MG63 (cell line): ENCODE measurements at regions not wholly inside any gene's neighbourhood (a gene's known extent, or its start where the extent isn't known, plus 50 kb on each side); places are given as distances from the start of the nearest gene placed in this dataset.

ENCODE experiments used
- DNase-seq: peaks from one replicate; pipeline ENCODE4 v3.0.0-alpha.2; 2020
- H3K27me3 ChIP-seq: fragments of 250-450 bp; sonication (Bioruptor Pico); 2 replicates; pipeline ENCODE4 v1.5.1; 2020; ENCODE audit warnings: mild to moderate bottlenecking, moderate library complexity
- H3K36me3 ChIP-seq: fragments of 250-450 bp; sonication (Bioruptor Pico); 2 replicates; pipeline ENCODE4 v1.5.1; 2020; ENCODE audit warnings: mild to moderate bottlenecking, moderate library complexity
- H3K4me3 ChIP-seq: fragments of 250-450 bp; sonication (Bioruptor Pico); 2 replicates; pipeline ENCODE4 v1.5.1; 2020; ENCODE audit warnings: mild to moderate bottlenecking, moderate library complexity
- H3K9me3 ChIP-seq: fragments of 250-450 bp; sonication (Bioruptor Pico); 2 replicates; pipeline ENCODE4 v1.5.1; 2020; ENCODE audit warnings: mild to moderate bottlenecking, moderate library complexity

DNA sequence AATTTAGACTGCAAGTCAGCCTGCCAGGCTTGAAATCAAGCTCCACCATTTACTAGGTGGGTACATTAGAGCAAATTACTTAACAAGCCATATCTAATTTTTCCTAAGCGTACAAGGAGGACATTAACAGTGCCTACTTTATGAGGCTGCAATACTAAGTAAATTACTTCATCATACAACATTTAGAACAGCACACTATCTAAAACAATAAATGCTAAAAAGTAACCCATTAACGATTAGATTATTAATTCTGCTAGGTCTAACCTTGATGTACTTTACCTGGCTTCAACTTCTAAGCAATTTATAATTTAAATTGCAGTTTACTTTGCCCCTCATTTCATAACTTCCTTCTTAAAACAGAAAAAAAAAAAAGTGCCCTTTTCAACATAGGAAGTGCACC is 1155.6 kb upstream of the NCAM2 start:
- no peak for DNase-seq
- Histone ChIP-seq H3K27me3 (no peaks in the 10 kb centered on the region), H3K36me3 (no peaks in the 10 kb centered on the region), H3K4me3 (no peak overlapping the region), H3K9me3 (no peaks in the 10 kb centered on the region)

DNA sequence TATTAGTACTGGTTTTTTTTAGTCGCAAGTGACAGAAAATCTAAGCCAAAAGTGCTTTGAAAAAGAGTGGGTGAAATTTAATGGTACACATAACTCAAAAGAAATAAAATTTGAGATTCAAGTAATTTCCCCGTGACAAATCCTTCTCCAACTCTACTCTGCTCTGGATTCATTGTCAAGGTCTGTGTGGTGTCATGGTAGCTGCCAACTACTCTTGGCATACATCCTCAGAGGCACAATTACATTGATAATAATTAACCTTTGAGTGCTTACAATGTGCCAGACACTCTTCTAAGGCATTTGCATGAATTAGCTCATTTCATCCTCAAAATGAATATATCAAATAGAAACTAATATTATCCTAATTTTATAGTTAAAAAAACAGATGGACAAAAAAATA is 1153.9 kb upstream of the NCAM2 start:
- DNase-seq = no peak
- no peaks in the 10 kb centered on the region for H3K27me3 ChIP-seq
- no peak overlapping the region for H3K4me3 ChIP-seq
- no peaks in the 10 kb centered on the region for H3K9me3 ChIP-seq
- H3K36me3 ChIP-seq = no peaks in the 10 kb centered on the region

DNA sequence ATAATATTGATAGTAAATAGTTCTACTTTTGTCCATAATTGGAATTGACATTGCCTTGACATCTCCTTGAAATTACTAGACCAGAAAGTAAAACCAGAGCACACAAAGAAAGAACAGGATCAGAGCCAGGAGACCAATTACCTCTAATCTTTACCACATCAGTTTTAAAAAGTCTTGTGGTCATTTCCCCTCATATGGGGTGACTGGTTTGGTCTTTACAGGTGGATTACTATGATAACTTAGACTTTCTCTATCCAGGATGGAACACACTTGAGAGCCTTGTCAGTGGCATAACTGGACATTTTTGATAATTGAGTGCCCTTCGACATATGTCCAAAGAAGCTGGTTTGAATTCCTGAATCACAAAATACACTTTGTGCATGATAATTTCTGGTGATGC is 1148.1 kb upstream of the NCAM2 start:
- H3K4me3 ChIP-seq = no peak overlapping the region
- H3K9me3 ChIP-seq = no peaks in the 10 kb centered on the region
- H3K36me3 ChIP-seq = no peaks in the 10 kb centered on the region
- no peak for DNase-seq
- H3K27me3 ChIP-seq = no peaks in the 10 kb centered on the region

DNA sequence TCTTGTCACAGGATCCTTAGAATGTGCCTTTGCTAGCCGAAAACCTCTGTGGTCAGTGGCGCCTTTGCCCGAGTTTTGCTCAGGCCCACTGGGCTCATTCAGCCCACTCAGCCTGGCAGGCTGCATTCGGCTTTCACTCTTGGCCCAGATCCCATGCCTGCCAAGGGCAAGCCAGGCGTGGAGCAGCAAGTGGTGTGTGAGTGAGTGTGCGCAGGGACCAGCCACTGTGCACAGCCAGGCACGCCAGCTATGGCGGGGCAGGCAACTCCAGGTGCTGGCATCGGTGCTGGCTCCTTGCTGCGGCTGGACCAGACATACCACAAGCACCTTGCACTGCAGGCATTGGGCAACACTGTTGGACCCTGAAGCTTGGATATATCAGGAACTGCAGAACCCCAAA is 1145.1 kb upstream of the NCAM2 start:
- DNase-seq = no peak
- Histone ChIP-seq H3K4me3 (no peak overlapping the region), H3K27me3 (no peaks in the 10 kb centered on the region), H3K9me3 (no peaks in the 10 kb centered on the region), H3K36me3 (no peaks in the 10 kb centered on the region)

DNA sequence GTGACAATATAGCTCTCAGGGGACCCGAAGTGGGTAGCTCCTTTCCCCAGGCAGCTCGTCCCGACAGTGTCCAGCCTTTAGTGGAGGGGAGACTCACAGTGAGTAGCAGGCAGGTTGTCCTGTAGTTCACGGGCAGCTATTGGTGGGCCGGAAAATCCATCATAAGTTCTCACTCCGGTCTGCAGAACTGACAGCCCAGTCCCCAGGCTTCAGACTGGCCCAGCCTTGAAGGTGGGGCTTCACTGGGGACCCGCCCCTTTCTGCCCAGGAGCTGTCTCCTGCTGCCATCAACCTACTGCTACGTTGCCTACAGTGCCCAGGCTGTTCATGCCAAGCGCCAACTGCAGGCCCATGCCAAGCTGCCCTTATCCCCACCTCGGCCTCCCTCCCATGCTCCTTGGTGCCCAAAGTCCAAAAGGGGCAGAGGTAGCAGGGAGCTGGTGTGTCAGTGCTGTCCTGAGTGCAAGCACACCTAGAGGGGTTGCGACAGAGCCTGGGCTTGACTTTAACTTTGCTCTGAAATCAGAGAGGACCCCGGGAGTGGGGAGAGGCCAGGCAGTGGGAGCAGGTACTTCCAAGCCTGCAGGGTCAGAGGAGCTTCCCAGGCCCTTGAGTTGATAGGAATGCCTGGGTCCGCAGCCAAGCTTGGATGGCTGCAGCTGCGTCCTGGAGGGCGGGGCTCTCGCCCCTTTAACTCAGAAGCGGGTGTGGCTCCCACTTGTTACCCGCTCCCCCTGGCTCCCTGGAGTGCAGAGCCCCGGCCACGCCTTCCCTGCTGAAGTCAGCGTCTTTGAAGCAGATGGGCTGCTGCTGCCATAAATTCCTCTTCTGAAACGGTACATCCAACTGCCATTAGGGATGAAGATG is 1144.3 kb upstream of the NCAM2 start:
- H3K9me3 ChIP-seq = no peaks in the 10 kb centered on the region
- no peaks in the 10 kb centered on the region for H3K27me3 ChIP-seq
- H3K4me3 ChIP-seq = no peak overlapping the region
- no peaks in the 10 kb centered on the region for H3K36me3 ChIP-seq
- no peak for DNase-seq

DNA sequence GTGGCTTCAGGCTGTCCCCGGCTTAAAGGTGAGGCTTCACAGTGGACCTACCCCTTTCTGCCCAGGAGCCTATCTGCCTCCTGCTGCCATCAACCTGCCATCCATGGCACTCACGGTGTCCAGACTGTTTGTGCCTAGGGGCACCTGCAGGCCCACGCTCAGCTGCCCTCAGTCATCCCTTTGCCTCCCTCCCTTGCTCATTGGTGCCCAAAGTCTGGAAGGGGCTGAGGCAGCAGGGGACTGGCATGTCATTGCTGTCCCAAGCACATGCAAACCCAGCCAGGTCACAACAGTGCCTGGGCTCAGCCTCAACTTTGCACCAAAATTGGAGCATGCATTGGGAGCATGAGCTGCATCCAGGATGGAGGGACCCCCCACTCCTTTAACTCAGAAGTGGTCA is 1142.7 kb upstream of the NCAM2 start:
- Histone ChIP-seq H3K27me3 (no peaks in the 10 kb centered on the region), H3K36me3 (no peaks in the 10 kb centered on the region), H3K9me3 (no peaks in the 10 kb centered on the region), H3K4me3 (no peak overlapping the region)
- no peak for DNase-seq

DNA sequence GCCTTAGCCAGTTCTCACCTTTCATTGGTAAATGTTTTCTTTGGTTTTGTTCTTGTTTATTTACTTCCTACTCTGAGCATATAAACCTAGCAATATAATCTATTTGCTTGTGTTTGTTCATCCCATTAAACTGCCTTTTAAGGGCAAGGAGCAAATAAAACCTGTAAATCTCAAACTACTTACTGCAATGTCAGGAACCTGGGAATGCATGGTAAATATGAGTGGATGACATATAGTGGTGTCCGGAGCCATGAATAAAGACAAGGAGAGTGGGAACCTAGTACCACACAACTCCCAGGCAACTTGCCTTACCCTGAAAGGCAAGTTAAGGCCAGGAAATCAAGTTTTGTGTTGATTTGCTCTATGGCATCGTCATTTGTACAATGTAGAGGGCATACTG is 1133.7 kb upstream of the NCAM2 start:
- DNase-seq = no peak
- Histone ChIP-seq H3K9me3 (no peaks in the 10 kb centered on the region), H3K27me3 (no peaks in the 10 kb centered on the region)

DNA sequence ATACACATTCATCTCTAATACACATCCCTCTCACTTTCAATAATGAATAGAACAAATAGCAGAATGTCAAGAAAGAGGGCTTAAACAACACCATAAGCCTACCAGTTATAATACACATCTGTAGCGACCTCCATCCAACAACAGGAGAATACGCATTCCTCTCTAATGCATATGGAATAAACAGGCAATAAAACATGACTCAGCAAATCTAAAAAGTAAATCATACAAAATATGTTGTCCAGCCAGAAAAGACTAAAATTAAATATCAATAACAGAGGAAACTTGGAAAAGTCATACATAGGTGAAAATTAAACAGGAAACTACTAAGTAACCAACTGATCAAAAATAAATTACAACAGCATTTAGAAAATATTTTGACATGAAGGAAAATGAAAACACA is 1127.5 kb upstream of the NCAM2 start:
- Histone ChIP-seq H3K9me3 (no peaks in the 10 kb centered on the region), H3K27me3 (no peaks in the 10 kb centered on the region), H3K4me3 (no peak overlapping the region), H3K36me3 (no peaks in the 10 kb centered on the region)
- DNase-seq = no peak

More for the DNA sequence above, 1133.7 kb upstream of the NCAM2 start:
- Histone ChIP-seq H3K36me3 (no peaks in the 10 kb centered on the region), H3K4me3 (no peak overlapping the region)

DNA sequence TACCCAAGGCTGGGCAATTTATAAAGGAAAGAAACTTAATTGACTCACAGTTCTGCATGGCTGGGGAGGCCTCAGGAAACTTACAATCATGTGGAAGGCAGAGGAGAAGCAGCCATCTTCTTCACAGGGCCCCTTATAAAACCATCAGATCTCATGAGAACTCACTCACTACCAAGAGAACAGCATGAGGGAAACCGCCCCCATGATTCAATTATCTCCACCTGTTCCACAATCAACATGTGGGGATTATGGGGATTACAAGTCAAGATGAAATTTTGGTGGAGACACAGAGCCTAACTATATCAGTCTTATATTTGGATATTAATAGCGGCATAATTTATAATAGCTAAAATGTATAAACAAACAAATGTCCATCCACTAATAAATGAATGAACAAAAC is 1123.7 kb upstream of the NCAM2 start:
- H3K4me3 ChIP-seq = no peak overlapping the region
- H3K36me3 ChIP-seq = no peaks in the 10 kb centered on the region
- DNase-seq = no peak
- H3K9me3 ChIP-seq = no peaks in the 10 kb centered on the region
- H3K27me3 ChIP-seq = no peaks in the 10 kb centered on the region

DNA sequence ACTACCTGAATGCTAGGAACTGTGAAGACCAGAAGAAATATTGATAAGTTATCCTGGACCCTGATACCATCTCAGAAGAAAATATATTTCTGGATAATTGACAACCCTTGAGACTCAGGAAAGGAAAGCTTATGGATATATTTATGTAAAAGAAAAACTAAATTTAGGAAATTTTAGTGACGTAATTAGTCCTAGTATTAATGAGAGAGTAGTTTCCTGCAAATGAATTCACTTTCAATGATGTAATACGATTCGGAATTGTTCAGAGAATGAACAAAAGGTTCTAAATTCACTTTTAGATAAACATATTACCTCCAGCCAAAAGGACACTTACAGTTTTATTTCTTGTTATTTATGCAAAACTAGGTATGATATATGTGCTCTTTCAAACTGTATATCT is 1120.1 kb upstream of the NCAM2 start:
- Histone ChIP-seq H3K4me3 (no peak overlapping the region), H3K36me3 (no peaks in the 10 kb centered on the region), H3K27me3 (no peaks in the 10 kb centered on the region), H3K9me3 (no peaks in the 10 kb centered on the region)
- DNase-seq = no peak

DNA sequence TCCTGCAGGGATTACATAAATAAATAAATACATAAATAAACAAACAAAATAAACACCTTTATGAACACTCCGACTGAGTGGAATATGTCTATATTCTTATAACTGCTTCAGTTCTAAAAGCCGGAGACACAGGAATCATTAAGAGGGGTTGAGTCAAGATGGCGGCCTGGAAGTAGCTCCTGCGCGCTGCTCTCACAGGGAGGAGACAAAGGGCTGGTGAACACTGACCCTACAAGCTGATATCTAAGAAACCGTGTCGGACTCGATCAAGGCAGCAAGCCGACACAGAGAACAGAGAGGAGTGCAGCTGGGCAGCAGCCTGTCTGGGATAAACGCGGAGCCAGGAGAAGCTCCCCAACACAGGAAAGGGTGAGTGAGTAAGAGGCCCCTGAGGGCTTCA is 1098.6 kb upstream of the NCAM2 start:
- Histone ChIP-seq H3K27me3 (no peaks in the 10 kb centered on the region), H3K9me3 (no peaks in the 10 kb centered on the region), H3K36me3 (no peaks in the 10 kb centered on the region), H3K4me3 (no peak overlapping the region)
- DNase-seq = no peak

DNA sequence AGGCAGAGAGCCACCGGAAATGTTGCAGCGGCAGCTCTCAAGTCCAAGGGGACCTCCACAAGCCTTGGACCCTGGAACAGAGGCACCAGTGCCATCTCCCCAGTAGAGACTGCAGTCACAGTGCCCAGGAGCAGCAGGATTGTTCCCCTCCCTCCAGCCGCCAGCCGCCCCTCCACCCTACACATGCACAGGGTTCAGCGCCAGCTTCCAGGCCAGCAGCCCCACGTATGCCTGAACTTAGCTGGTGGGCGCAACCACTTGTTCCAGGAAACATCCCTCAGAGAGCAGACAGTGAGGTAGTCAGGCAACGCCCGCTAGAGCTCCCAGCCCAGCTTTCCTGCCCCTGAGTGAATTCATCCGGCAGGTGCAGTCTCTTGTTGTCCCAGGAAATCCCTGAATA is 1098.1 kb upstream of the NCAM2 start:
- Histone ChIP-seq H3K27me3 (no peaks in the 10 kb centered on the region), H3K4me3 (no peak overlapping the region), H3K9me3 (no peaks in the 10 kb centered on the region), H3K36me3 (no peaks in the 10 kb centered on the region)
- no peak for DNase-seq

DNA sequence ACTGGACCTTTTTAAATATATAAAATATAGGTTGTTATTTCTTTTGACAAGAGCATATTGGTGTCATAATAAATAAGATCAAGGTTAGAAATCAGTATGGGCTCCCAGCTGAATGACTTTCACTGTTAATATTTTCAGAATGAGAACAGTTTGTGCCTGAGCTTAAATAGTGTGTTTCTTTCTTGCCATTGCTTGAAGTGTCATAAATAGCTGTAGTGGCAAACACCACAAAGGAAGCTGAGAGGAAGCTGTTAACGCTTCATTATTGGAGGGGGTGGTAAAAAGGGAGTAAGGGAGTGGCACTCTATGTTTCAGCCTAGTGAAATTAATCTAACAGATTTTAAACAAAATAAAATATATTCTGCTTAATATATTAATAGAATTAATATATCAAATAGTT is 1089.8 kb upstream of the NCAM2 start:
- Histone ChIP-seq H3K9me3 (no peaks in the 10 kb centered on the region), H3K27me3 (no peaks in the 10 kb centered on the region), H3K4me3 (no peak overlapping the region), H3K36me3 (no peaks in the 10 kb centered on the region)
- no peak for DNase-seq

DNA sequence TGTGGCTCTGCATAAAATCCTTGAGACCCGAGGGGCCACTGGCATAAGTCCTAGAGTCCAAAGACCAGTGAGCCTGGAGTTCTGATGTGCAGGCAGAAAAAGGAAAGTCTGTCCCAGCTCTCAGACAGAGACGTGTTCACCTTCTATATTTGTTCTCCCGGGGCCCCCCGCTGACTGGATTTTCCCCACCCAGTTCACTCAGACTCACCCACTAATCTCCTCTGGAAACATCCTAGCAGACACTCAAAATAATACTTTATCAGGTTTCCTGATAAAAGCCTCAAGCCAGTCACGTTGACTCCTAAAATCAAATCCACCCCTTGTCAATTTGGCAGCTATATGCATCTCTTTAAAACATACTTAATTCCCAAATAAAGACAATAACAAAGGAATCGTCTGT is 1084.2 kb upstream of the NCAM2 start:
- Histone ChIP-seq H3K27me3 (no peaks in the 10 kb centered on the region), H3K9me3 (no peaks in the 10 kb centered on the region), H3K36me3 (no peaks in the 10 kb centered on the region), H3K4me3 (no peak overlapping the region)
- no peak for DNase-seq

DNA sequence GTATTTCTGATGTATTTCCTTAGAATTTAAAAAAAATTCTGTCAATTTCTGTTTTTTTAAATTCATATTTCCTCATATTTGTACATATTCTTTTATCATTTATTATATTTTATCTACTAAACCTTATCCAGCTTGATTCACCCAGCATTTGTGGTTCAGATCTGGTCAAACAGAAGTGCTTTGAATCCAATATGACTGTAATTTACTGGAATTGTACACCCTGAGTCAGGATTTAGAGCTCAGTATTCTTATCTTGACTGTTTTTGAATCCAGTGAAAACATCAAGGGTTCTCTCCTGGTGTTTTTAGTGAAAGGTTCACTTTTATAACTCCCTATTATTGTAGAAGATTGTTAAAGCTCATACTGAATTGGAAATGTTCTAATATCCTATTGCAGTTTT is 1077.0 kb upstream of the NCAM2 start:
- H3K4me3 ChIP-seq = no peak overlapping the region
- no peaks in the 10 kb centered on the region for H3K36me3 ChIP-seq
- no peaks in the 10 kb centered on the region for H3K27me3 ChIP-seq
- DNase-seq = no peak
- no peaks in the 10 kb centered on the region for H3K9me3 ChIP-seq

DNA sequence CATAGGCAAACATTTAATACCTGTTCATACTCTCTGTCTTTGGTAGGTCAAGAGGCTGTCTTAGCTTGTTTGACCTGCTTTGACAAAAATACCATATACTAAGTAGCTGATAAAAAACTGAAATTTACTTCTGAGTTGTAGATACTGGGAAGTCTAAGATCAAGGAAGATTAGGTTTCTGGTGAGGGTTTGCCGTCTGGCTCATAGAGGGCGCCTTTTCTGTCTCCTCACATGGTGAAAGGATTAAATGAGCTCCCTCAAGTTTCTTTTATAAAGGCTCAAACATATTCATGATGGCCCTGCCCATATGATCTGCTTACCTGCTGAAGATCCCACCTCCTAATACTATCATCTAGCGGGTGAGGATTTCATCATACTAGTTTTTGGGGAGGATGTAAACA is 1076.1 kb upstream of the NCAM2 start:
- Histone ChIP-seq H3K4me3 (no peak overlapping the region), H3K27me3 (no peaks in the 10 kb centered on the region), H3K36me3 (no peaks in the 10 kb centered on the region), H3K9me3 (no peaks in the 10 kb centered on the region)
- DNase-seq = no peak

DNA sequence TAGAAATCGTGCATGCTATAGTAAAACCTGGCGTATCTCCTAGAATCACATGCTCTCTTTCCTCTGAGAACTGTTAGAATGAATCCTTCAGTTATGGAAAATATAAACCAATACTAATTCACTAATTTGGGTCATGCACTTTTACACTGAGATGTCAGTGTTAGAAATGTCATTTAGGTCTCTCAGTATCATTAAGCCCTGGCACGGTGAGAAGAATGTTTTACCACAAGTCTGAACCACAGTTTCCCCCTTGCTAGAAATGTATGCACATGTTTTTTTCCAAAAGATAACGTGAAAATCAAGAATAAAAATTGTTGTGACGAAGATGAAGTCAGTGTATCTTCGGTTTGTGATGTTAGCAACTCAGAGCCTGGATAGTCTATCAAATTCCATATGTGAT is 1062.7 kb upstream of the NCAM2 start:
- Histone ChIP-seq H3K36me3 (no peaks in the 10 kb centered on the region), H3K4me3 (no peak overlapping the region), H3K27me3 (no peaks in the 10 kb centered on the region), H3K9me3 (no peaks in the 10 kb centered on the region)
- no peak for DNase-seq

DNA sequence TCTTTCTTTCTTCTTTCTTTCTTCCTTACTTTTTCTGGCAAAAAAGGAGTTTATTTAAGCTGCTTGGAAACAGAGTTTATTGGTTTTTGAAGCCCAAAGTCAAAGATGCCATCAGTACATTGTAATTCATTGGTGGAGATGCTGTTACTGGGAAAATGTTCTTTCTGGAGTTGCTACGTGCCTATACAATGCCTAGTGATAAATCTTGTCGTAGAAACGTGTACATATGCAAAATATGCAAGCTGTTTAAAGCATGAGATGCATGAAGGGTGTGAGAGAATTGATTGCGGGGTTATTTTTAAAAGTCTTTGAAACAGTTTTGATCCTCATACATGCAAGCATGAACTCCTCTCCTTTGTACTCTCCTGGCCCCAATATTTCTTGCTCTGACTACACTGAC is 1060.6 kb upstream of the NCAM2 start:
- Histone ChIP-seq H3K36me3 (no peaks in the 10 kb centered on the region), H3K9me3 (no peaks in the 10 kb centered on the region), H3K4me3 (no peak overlapping the region), H3K27me3 (no peaks in the 10 kb centered on the region)
- DNase-seq = no peak

DNA sequence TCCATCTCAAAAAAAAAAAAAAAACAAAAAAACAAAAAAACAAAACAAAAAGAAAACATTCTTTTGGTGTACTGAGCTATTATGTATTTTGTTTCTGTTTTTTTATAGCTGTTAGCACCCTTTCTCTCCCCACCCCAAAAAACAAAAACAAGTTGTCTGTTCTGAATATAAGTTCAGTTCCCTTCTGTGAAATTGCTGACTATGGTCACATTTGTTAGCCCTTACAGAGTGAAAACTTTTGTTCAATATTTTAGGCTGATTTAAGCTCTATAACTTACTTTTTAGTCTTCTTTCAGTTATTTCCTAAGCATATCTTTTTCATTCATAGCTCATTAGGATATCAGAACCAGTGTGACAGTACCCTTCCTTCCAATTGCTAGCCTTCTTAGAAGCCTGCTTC is 1056.6 kb upstream of the NCAM2 start:
- Histone ChIP-seq H3K36me3 (no peaks in the 10 kb centered on the region), H3K4me3 (no peak overlapping the region), H3K27me3 (no peaks in the 10 kb centered on the region), H3K9me3 (no peaks in the 10 kb centered on the region)
- no peak for DNase-seq
